GM10248 (cell line): ENCODE measurements at regions not wholly inside any gene's neighbourhood (a gene's known extent, or its start where the extent isn't known, plus 50 kb on each side); places are given as distances from the start of the nearest gene placed in this dataset.

Experiments used
- CTCF ChIA-PET: fragments of 300-600 bp; sonication (Branson Sonifier 250); formaldehyde crosslinking; extraction: SDS; loops from one replicate; lab custom pipeline; 2021; ENCODE audit warnings: antibody characterized with exemption; lab: Yijun Ruan, JAX
- POLR2A ChIA-PET: fragments of 350-650 bp; sonication (Branson Sonifier 250); formaldehyde crosslinking; extraction: SDS; loops from one replicate; lab custom pipeline; 2020; ENCODE audit warnings: antibody characterized with exemption; lab: Yijun Ruan, JAX
- DNase-seq: peaks from one replicate; pipeline ENCODE4 v3.0.0; 2012; ENCODE audit errors: extremely low spot score
- TF ChIP-seq, protein P1 (sequence below): IDR thresholded peaks from 2 replicates; pipeline ENCODE4 v1.5.1; 2012; ENCODE audit warnings: mild to moderate bottlenecking, low read depth; ENCODE audit errors: extremely low read depth, missing control alignments, control extremely low read depth

GRCh38 chr4:162683659-162684370, 482.9 kb downstream of the NAF1 start:
- ChIA-PET POLR2A (no interaction called here), CTCF (no interaction called here)
- no peak for DNase-seq
- TF ChIP-seq, protein P1, sequence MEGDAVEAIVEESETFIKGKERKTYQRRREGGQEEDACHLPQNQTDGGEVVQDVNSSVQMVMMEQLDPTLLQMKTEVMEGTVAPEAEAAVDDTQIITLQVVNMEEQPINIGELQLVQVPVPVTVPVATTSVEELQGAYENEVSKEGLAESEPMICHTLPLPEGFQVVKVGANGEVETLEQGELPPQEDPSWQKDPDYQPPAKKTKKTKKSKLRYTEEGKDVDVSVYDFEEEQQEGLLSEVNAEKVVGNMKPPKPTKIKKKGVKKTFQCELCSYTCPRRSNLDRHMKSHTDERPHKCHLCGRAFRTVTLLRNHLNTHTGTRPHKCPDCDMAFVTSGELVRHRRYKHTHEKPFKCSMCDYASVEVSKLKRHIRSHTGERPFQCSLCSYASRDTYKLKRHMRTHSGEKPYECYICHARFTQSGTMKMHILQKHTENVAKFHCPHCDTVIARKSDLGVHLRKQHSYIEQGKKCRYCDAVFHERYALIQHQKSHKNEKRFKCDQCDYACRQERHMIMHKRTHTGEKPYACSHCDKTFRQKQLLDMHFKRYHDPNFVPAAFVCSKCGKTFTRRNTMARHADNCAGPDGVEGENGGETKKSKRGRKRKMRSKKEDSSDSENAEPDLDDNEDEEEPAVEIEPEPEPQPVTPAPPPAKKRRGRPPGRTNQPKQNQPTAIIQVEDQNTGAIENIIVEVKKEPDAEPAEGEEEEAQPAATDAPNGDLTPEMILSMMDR: no peak

GRCh38 chr4:162682651-162683050, 484.0 kb downstream of the NAF1 start:
- ChIA-PET CTCF (no interaction called here), POLR2A (no interaction called here)
- DNase-seq: no peak
- TF ChIP-seq, protein P1: no peak

DNA sequence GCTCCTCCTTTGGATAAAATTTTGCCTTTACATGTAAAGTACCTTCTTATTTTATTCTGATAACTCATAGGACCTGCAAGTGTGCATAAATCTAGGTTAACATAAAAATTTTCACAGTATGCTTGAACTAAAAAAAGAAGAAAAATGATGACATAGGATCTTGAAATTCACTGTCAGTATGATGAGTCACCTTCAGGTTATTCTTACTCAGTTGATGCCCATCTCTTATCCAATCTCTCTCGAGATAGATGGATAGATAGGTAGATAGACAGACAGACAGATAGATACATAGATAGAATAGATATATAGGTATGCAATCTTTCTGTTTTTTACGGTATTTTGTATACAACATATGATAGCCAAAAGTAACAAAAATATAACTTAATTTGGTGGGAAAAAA, 485.5 kb downstream of the NAF1 start:
- no peak for DNase-seq
- TF ChIP-seq, protein P1: no peak
- CTCF ChIA-PET: no interaction called here
- POLR2A ChIA-PET: no interaction called here

DNA sequence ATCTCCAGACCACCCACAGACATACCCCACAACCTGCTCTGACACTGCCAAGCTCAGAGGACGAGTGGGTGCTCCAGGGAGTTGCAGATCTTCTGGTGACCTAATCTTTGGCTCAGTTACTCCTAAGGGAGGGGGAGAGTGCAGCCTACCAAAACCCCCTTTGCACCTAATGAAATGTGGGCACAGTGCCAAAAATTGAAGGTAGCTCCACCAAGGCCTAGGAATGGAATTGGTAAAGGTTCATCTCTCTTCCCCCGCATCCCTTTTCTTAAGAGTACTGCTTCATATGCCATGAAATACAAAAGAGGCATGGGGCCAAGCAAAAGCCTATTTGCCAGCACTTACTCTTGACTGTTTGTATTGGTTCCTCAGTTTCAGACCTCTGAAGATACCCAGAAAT, 491.0 kb downstream of the NAF1 start:
- DNase-seq: no peak
- ChIA-PET POLR2A (no interaction called here), CTCF (interaction anchor here (1.3 kb wide), 1 partner anchor 11 kb away, joined by 4 read pairs; no protein-coding TSS in a partner anchor)
- TF ChIP-seq, protein P1: no peak

GRCh38 chr4:162661913-162662312, 498.1 kb upstream of the FSTL5 start:
- CTCF ChIA-PET: no interaction called here
- TF ChIP-seq, protein P1: no peak
- POLR2A ChIA-PET: no interaction called here
- no peak for DNase-seq

- TF ChIP-seq, protein P1: no peak
- CTCF ChIA-PET: interaction anchor here (1.5 kb wide), 1 partner anchor 14 kb away, joined by 4 read pairs; no protein-coding TSS in a partner anchor
- POLR2A ChIA-PET: no interaction called here
- no peak for DNase-seq
Measured at GRCh38 chr4:162659716-162660115, 495.9 kb upstream of the FSTL5 start.
